ENCODE measurements at regions not wholly inside any gene's neighbourhood (a gene's known extent, or its start where the extent isn't known, plus 50 kb on each side); places are given as distances from the start of the nearest gene placed in this dataset.

DNA sequence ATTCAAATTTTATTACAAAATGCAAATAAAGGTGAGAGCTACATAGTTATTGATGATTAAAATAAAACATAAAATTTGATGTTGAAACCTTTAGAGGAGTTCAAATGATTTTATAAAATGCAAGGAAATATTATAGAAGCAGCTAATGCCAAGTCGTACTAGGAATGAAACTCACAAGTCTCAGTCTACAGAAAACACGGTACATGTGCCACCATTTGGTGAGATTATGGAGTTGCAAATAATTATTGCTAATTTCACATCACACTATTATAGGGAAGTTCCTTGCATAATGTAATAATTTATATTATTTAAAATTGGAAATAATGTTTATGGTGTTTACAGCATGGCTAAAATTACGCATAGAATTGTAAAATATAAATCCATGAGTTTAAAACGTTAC lies 1601.7 kb upstream of the TENM3 start:
- in situ Hi-C loops (cut with MboI; ENCODE audit: low sequenced_read_pairs in 4 of 4) = no loop called here
- no peak overlapping the region for H3K4me3 ChIP-seq
- H3K36me3 ChIP-seq = no peaks in the 10 kb centered on the region
- intact Hi-C loops (cut with DNase I; ENCODE audit: low total_unique reads) = no loop called here
- no peaks in the 10 kb centered on the region for H3K27me3 ChIP-seq
- ATAC-seq (no peak), DNase-seq (no peak)
- H3K9me3 ChIP-seq = no peaks in the 10 kb centered on the region
- H3K4me1 ChIP-seq = no peaks in the 10 kb centered on the region
- H3K27ac ChIP-seq = no peak overlapping the region
- TF ChIP-seq, protein P1, sequence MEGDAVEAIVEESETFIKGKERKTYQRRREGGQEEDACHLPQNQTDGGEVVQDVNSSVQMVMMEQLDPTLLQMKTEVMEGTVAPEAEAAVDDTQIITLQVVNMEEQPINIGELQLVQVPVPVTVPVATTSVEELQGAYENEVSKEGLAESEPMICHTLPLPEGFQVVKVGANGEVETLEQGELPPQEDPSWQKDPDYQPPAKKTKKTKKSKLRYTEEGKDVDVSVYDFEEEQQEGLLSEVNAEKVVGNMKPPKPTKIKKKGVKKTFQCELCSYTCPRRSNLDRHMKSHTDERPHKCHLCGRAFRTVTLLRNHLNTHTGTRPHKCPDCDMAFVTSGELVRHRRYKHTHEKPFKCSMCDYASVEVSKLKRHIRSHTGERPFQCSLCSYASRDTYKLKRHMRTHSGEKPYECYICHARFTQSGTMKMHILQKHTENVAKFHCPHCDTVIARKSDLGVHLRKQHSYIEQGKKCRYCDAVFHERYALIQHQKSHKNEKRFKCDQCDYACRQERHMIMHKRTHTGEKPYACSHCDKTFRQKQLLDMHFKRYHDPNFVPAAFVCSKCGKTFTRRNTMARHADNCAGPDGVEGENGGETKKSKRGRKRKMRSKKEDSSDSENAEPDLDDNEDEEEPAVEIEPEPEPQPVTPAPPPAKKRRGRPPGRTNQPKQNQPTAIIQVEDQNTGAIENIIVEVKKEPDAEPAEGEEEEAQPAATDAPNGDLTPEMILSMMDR (IDR thresholded peaks at IDR 0.05 in 4 of 5, conservative IDR thresholded peaks at IDR 0.05 in 1 of 5) = no peak
- no peak for TF ChIP-seq POLR2A (IDR thresholded peaks at IDR 0.05)

DNA sequence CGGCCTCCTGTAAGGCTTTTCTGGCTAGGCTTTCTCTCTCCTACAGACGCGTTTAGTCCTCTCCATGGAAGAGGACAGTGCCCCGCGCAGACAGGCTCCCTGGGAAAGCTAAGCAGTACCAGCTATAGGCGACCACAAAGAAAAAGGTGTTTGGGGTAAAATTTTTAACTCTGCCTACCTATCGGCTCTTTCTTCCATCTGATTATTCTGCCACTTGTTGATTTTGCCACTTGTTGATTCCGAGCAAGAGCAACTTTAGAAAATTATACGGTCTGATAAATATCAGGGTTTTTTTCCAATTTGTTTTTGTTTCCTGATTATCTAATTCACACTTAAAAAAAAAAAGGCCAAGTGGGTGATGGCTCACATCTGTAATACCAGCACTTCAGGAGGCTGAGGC lies 1600.5 kb upstream of the TENM3 start:
- in situ Hi-C loops (cut with MboI; ENCODE audit: low sequenced_read_pairs in 4 of 4) = no loop called here
- Histone ChIP-seq H3K36me3 (no peaks in the 10 kb centered on the region), H3K27ac (no peak overlapping the region), H3K4me3 (no peak overlapping the region), H3K27me3 (no peaks in the 10 kb centered on the region), H3K4me1 (no peaks in the 10 kb centered on the region), H3K9me3 (no peaks in the 10 kb centered on the region)
- ATAC-seq = no peak
- no peak for DNase-seq
- intact Hi-C loops (cut with DNase I; ENCODE audit: low total_unique reads) = no loop called here
- TF ChIP-seq, protein P1 (IDR thresholded peaks at IDR 0.05 in 4 of 5, conservative IDR thresholded peaks at IDR 0.05 in 1 of 5) = no peak
- TF ChIP-seq POLR2A (IDR thresholded peaks at IDR 0.05) = no peak

DNA sequence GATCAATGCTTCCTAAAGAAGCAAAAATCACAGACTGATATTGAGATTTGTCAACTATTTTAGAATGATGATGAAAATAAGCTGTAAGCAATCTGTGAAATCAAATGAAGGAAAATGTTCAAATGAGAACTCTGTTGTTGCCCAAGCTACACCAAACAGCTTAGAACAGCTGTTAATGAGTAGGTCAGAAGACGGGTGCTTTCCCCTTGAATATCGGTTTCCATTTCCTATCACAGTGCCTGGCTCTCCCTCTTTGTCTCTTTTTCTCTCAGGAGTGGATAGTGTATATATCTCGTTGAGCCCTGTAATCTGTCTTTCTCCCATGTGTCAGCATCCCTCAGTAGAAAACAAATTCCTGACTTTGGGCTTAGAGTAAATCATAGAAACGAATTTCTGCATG lies 1592.9 kb upstream of the TENM3 start:
- H3K9me3 ChIP-seq = no peaks in the 10 kb centered on the region
- DNase-seq (no peak), ATAC-seq (no peak)
- H3K4me3 ChIP-seq = no peak overlapping the region
- in situ Hi-C loops (cut with MboI; ENCODE audit: low sequenced_read_pairs in 4 of 4) = no loop called here
- TF ChIP-seq POLR2A (IDR thresholded peaks at IDR 0.05) = no peak
- TF ChIP-seq, protein P1 (IDR thresholded peaks at IDR 0.05 in 4 of 5, conservative IDR thresholded peaks at IDR 0.05 in 1 of 5) = no peak
- no peaks in the 10 kb centered on the region for H3K27me3 ChIP-seq
- H3K36me3 ChIP-seq = no peaks in the 10 kb centered on the region
- no peak overlapping the region for H3K27ac ChIP-seq
- intact Hi-C loops (cut with DNase I; ENCODE audit: low total_unique reads) = no loop called here
- no peaks in the 10 kb centered on the region for H3K4me1 ChIP-seq

DNA sequence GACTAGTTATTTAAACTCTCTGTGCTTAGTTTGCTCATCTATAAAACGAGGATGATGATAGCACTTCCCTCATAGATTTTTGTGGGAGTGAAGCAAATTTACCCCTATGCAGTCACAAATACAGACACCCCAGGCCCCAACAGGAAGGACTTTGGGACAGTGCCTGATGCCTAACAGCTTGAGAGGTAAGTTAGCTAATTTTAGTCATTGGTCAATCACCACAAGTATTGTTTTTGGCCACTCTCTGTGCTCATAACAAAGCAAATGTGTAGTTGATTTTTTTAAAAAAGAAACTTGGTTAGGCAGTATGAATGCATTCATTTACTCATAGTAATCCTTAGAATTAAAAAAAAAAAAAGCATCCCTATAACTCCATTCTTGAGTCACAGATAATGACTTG lies 1590.7 kb upstream of the TENM3 start:
- no peaks in the 10 kb centered on the region for H3K9me3 ChIP-seq
- no peak for ATAC-seq
- in situ Hi-C loops (cut with MboI; ENCODE audit: low sequenced_read_pairs in 4 of 4) = no loop called here
- H3K27me3 ChIP-seq = no peaks in the 10 kb centered on the region
- no peaks in the 10 kb centered on the region for H3K36me3 ChIP-seq
- H3K4me1 ChIP-seq = no peaks in the 10 kb centered on the region
- H3K27ac ChIP-seq = no peak overlapping the region
- no peak overlapping the region for H3K4me3 ChIP-seq
- TF ChIP-seq, protein P1 (IDR thresholded peaks at IDR 0.05 in 4 of 5, conservative IDR thresholded peaks at IDR 0.05 in 1 of 5) = no peak
- TF ChIP-seq POLR2A (IDR thresholded peaks at IDR 0.05) = no peak
- no peak for DNase-seq
- intact Hi-C loops (cut with DNase I; ENCODE audit: low total_unique reads) = no loop called here

DNA sequence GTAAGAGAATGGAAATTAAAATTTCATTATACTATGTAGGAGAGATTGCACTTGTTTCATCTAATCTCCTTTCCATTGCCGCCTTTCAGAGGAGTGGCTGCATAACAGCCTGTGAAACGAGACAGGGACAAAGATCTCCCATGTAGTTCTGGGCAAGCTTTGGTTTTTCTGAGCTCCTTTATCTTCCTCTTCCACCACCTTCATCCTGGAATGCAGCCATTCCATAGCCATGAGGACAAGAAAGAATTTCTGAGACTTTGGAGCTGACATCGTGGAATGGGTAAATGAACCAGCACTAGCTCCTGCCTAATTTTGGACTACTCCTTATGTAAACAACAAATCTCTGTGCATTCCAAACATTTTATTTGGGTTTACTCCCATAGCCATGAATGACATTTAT lies 1587.3 kb upstream of the TENM3 start:
- Histone ChIP-seq H3K27ac (no peak overlapping the region), H3K4me1 (no peaks in the 10 kb centered on the region), H3K27me3 (no peaks in the 10 kb centered on the region), H3K36me3 (no peaks in the 10 kb centered on the region), H3K4me3 (no peak overlapping the region), H3K9me3 (no peaks in the 10 kb centered on the region)
- DNase-seq (no peak), ATAC-seq (no peak)
- intact Hi-C loops (cut with DNase I; ENCODE audit: low total_unique reads) = no loop called here
- TF ChIP-seq POLR2A (IDR thresholded peaks at IDR 0.05) = no peak
- TF ChIP-seq, protein P1 (IDR thresholded peaks at IDR 0.05 in 4 of 5, conservative IDR thresholded peaks at IDR 0.05 in 1 of 5) = no peak
- in situ Hi-C loops (cut with MboI; ENCODE audit: low sequenced_read_pairs in 4 of 4) = no loop called here

Measured in gastrocnemius medialis (tissue), 4 donors.